ENCODE measurements at regions not wholly inside any gene's neighbourhood (a gene's known extent, or its start where the extent isn't known, plus 50 kb on each side); places are given as distances from the start of the nearest gene placed in this dataset.

- no peaks in the 10 kb centered on the region for H3K36me3 ChIP-seq (ENCODE audit: control insufficient read depth in 1 of 2, insufficient read depth in 2 of 2, low read length in 2 of 2)
- no peaks in the 10 kb centered on the region for H3K27me3 ChIP-seq (ENCODE audit: control insufficient read depth in 1 of 2, insufficient read depth in 2 of 2, low read length in 2 of 2)
Observed at GRCh38 chr4:27198246-27198645, 337.6 kb downstream of the STIM2 start.

GRCh38 chr4:27198971-27199370 lies 338.3 kb downstream of the STIM2 start:
- no peaks in the 10 kb centered on the region for H3K36me3 ChIP-seq (ENCODE audit: control insufficient read depth in 1 of 2, insufficient read depth in 2 of 2, low read length in 2 of 2)
- no peaks in the 10 kb centered on the region for H3K4me1 ChIP-seq (ENCODE audit: control insufficient read depth in 1 of 2, insufficient read depth in 2 of 2, low read length in 2 of 2)
- H3K27ac ChIP-seq (ENCODE audit: low read depth, low read length): no peak overlapping the region
- H3K9me3 ChIP-seq (ENCODE audit: control insufficient read depth in 1 of 2, low read length in 2 of 2): no peaks in the 10 kb centered on the region
- H3K4me3 ChIP-seq (ENCODE audit: low read depth in 1 of 2, low read length in 2 of 2): no peak overlapping the region
- H3K27me3 ChIP-seq (ENCODE audit: control insufficient read depth in 1 of 2, insufficient read depth in 2 of 2, low read length in 2 of 2): no peaks in the 10 kb centered on the region
- H3K9ac ChIP-seq (ENCODE audit: low read depth in 1 of 2, low read length in 2 of 2): no peak overlapping the region

More at GRCh38 chr4:27198246-27198645, 337.6 kb downstream of the STIM2 start:
- no peak overlapping the region for H3K27ac ChIP-seq (ENCODE audit: low read depth, low read length)
- H3K9me3 ChIP-seq (ENCODE audit: control insufficient read depth in 1 of 2, low read length in 2 of 2): no peaks in the 10 kb centered on the region
- no peak overlapping the region for H3K9ac ChIP-seq (ENCODE audit: low read depth in 1 of 2, low read length in 2 of 2)
- no peaks in the 10 kb centered on the region for H3K4me1 ChIP-seq (ENCODE audit: control insufficient read depth in 1 of 2, insufficient read depth in 2 of 2, low read length in 2 of 2)
- no peak overlapping the region for H3K4me3 ChIP-seq (ENCODE audit: low read depth in 1 of 2, low read length in 2 of 2)

GRCh38 chr4:27206009-27206408 lies 345.4 kb downstream of the STIM2 start:
- H3K9me3 ChIP-seq (ENCODE audit: control insufficient read depth in 1 of 2, low read length in 2 of 2): no peaks in the 10 kb centered on the region
- no peak overlapping the region for H3K27ac ChIP-seq (ENCODE audit: low read depth, low read length)
- H3K36me3 ChIP-seq (ENCODE audit: control insufficient read depth in 1 of 2, insufficient read depth in 2 of 2, low read length in 2 of 2): no peaks in the 10 kb centered on the region
- H3K27me3 ChIP-seq (ENCODE audit: control insufficient read depth in 1 of 2, insufficient read depth in 2 of 2, low read length in 2 of 2): no peaks in the 10 kb centered on the region
- no peak overlapping the region for H3K9ac ChIP-seq (ENCODE audit: low read depth in 1 of 2, low read length in 2 of 2)
- no peak overlapping the region for H3K4me3 ChIP-seq (ENCODE audit: low read depth in 1 of 2, low read length in 2 of 2)
- H3K4me1 ChIP-seq (ENCODE audit: control insufficient read depth in 1 of 2, insufficient read depth in 2 of 2, low read length in 2 of 2): no peaks in the 10 kb centered on the region

- Histone ChIP-seq H3K27me3 (ENCODE audit: control insufficient read depth in 1 of 2, insufficient read depth in 2 of 2, low read length in 2 of 2) (no peaks in the 10 kb centered on the region), H3K4me3 (ENCODE audit: low read depth in 1 of 2, low read length in 2 of 2) (no peak overlapping the region), H3K36me3 (ENCODE audit: control insufficient read depth in 1 of 2, insufficient read depth in 2 of 2, low read length in 2 of 2) (no peaks in the 10 kb centered on the region), H3K9me3 (ENCODE audit: control insufficient read depth in 1 of 2, low read length in 2 of 2) (no peaks in the 10 kb centered on the region), H3K4me1 (ENCODE audit: control insufficient read depth in 1 of 2, insufficient read depth in 2 of 2, low read length in 2 of 2) (no peaks in the 10 kb centered on the region), H3K27ac (ENCODE audit: low read depth, low read length) (no peak overlapping the region), H3K9ac (ENCODE audit: low read depth in 1 of 2, low read length in 2 of 2) (no peak overlapping the region)
Observed at GRCh38 chr4:27210956-27211355, 350.3 kb downstream of the STIM2 start.

- H3K9me3 ChIP-seq (ENCODE audit: control insufficient read depth in 1 of 2, low read length in 2 of 2): no peaks in the 10 kb centered on the region
- no peak overlapping the region for H3K27ac ChIP-seq (ENCODE audit: low read depth, low read length)
- no peaks in the 10 kb centered on the region for H3K36me3 ChIP-seq (ENCODE audit: control insufficient read depth in 1 of 2, insufficient read depth in 2 of 2, low read length in 2 of 2)
- H3K4me3 ChIP-seq (ENCODE audit: low read depth in 1 of 2, low read length in 2 of 2): no peak overlapping the region
- H3K4me1 ChIP-seq (ENCODE audit: control insufficient read depth in 1 of 2, insufficient read depth in 2 of 2, low read length in 2 of 2): no peaks in the 10 kb centered on the region
- no peak overlapping the region for H3K9ac ChIP-seq (ENCODE audit: low read depth in 1 of 2, low read length in 2 of 2)
- H3K27me3 ChIP-seq (ENCODE audit: control insufficient read depth in 1 of 2, insufficient read depth in 2 of 2, low read length in 2 of 2): no peaks in the 10 kb centered on the region
Observed at GRCh38 chr4:27214010-27214409, 353.4 kb downstream of the STIM2 start.

GRCh38 chr4:27215220-27215826 lies 354.7 kb downstream of the STIM2 start:
- Histone ChIP-seq H3K36me3 (ENCODE audit: control insufficient read depth in 1 of 2, insufficient read depth in 2 of 2, low read length in 2 of 2) (no peaks in the 10 kb centered on the region), H3K27ac (ENCODE audit: low read depth, low read length) (no peak overlapping the region), H3K4me1 (ENCODE audit: control insufficient read depth in 1 of 2, insufficient read depth in 2 of 2, low read length in 2 of 2) (no peaks in the 10 kb centered on the region), H3K9me3 (ENCODE audit: control insufficient read depth in 1 of 2, low read length in 2 of 2) (no peaks in the 10 kb centered on the region), H3K9ac (ENCODE audit: low read depth in 1 of 2, low read length in 2 of 2) (no peak overlapping the region), H3K4me3 (ENCODE audit: low read depth in 1 of 2, low read length in 2 of 2) (no peak overlapping the region), H3K27me3 (ENCODE audit: control insufficient read depth in 1 of 2, insufficient read depth in 2 of 2, low read length in 2 of 2) (no peaks in the 10 kb centered on the region)

GRCh38 chr4:27217261-27217769 lies 356.7 kb downstream of the STIM2 start:
- Histone ChIP-seq H3K36me3 (ENCODE audit: control insufficient read depth in 1 of 2, insufficient read depth in 2 of 2, low read length in 2 of 2) (no peaks in the 10 kb centered on the region), H3K9me3 (ENCODE audit: control insufficient read depth in 1 of 2, low read length in 2 of 2) (no peaks in the 10 kb centered on the region), H3K27me3 (ENCODE audit: control insufficient read depth in 1 of 2, insufficient read depth in 2 of 2, low read length in 2 of 2) (no peaks in the 10 kb centered on the region), H3K27ac (ENCODE audit: low read depth, low read length) (no peak overlapping the region), H3K9ac (ENCODE audit: low read depth in 1 of 2, low read length in 2 of 2) (no peak overlapping the region), H3K4me3 (ENCODE audit: low read depth in 1 of 2, low read length in 2 of 2) (no peak overlapping the region), H3K4me1 (ENCODE audit: control insufficient read depth in 1 of 2, insufficient read depth in 2 of 2, low read length in 2 of 2) (no peaks in the 10 kb centered on the region)

- Histone ChIP-seq H3K36me3 (ENCODE audit: control insufficient read depth in 1 of 2, insufficient read depth in 2 of 2, low read length in 2 of 2) (no peaks in the 10 kb centered on the region), H3K27ac (ENCODE audit: low read depth, low read length) (no peak overlapping the region), H3K9me3 (ENCODE audit: control insufficient read depth in 1 of 2, low read length in 2 of 2) (no peaks in the 10 kb centered on the region), H3K4me3 (ENCODE audit: low read depth in 1 of 2, low read length in 2 of 2) (no peak overlapping the region), H3K4me1 (ENCODE audit: control insufficient read depth in 1 of 2, insufficient read depth in 2 of 2, low read length in 2 of 2) (no peaks in the 10 kb centered on the region), H3K27me3 (ENCODE audit: control insufficient read depth in 1 of 2, insufficient read depth in 2 of 2, low read length in 2 of 2) (no peaks in the 10 kb centered on the region), H3K9ac (ENCODE audit: low read depth in 1 of 2, low read length in 2 of 2) (no peak overlapping the region)
Observed at GRCh38 chr4:27218013-27218412, 357.4 kb downstream of the STIM2 start.

- no peak overlapping the region for H3K4me3 ChIP-seq (ENCODE audit: low read depth in 1 of 2, low read length in 2 of 2)
- H3K36me3 ChIP-seq (ENCODE audit: control insufficient read depth in 1 of 2, insufficient read depth in 2 of 2, low read length in 2 of 2): no peaks in the 10 kb centered on the region
- H3K9ac ChIP-seq (ENCODE audit: low read depth in 1 of 2, low read length in 2 of 2): no peak overlapping the region
Observed at GRCh38 chr4:27223326-27223725, 362.7 kb downstream of the STIM2 start.

GRCh38 chr4:27233531-27233930 lies 372.9 kb downstream of the STIM2 start:
- no peak overlapping the region for H3K4me3 ChIP-seq (ENCODE audit: low read depth in 1 of 2, low read length in 2 of 2)
- no peaks in the 10 kb centered on the region for H3K36me3 ChIP-seq (ENCODE audit: control insufficient read depth in 1 of 2, insufficient read depth in 2 of 2, low read length in 2 of 2)
- no peaks in the 10 kb centered on the region for H3K9me3 ChIP-seq (ENCODE audit: control insufficient read depth in 1 of 2, low read length in 2 of 2)
- H3K27me3 ChIP-seq (ENCODE audit: control insufficient read depth in 1 of 2, insufficient read depth in 2 of 2, low read length in 2 of 2): no peaks in the 10 kb centered on the region
- H3K27ac ChIP-seq (ENCODE audit: low read depth, low read length): no peak overlapping the region
- no peak overlapping the region for H3K9ac ChIP-seq (ENCODE audit: low read depth in 1 of 2, low read length in 2 of 2)
- H3K4me1 ChIP-seq (ENCODE audit: control insufficient read depth in 1 of 2, insufficient read depth in 2 of 2, low read length in 2 of 2): no peaks in the 10 kb centered on the region

More at GRCh38 chr4:27223326-27223725, 362.7 kb downstream of the STIM2 start:
- Histone ChIP-seq H3K27me3 (ENCODE audit: control insufficient read depth in 1 of 2, insufficient read depth in 2 of 2, low read length in 2 of 2) (no peaks in the 10 kb centered on the region), H3K4me1 (ENCODE audit: control insufficient read depth in 1 of 2, insufficient read depth in 2 of 2, low read length in 2 of 2) (no peaks in the 10 kb centered on the region), H3K27ac (ENCODE audit: low read depth, low read length) (no peak overlapping the region), H3K9me3 (ENCODE audit: control insufficient read depth in 1 of 2, low read length in 2 of 2) (no peaks in the 10 kb centered on the region)

Data from duodenal mucosa (tissue), 2 donors.